IMR-90 (cell line): ENCODE measurements at regions not wholly inside any gene's neighbourhood (a gene's known extent, or its start where the extent isn't known, plus 50 kb on each side); places are given as distances from the start of the nearest gene placed in this dataset.

ENCODE experiments used
- ATAC-seq: fragments of 200-7000 bp; cut with Tn5 transposase; 2 replicates; pipeline ENCODE4 v1.9.1; 2020; ENCODE audit warnings: low read depth, mild to moderate bottlenecking, moderate library complexity
- BruUV-seq: library from RNA; stranded (reverse); fragments of 400-500 nt; replicated peaks from 2 replicates; lab custom pipeline; 2021; lab: Mats Ljungman, UMichigan
- CTCF ChIA-PET: fragments of 300-600 bp; formaldehyde crosslinking; extraction: SDS; loops from one replicate; lab custom pipeline; 2021; ENCODE audit warnings: antibody characterized with exemption; lab: Yijun Ruan, JAX
- POLR2A ChIA-PET: fragments of 300-600 bp; sonication (Branson Sonifier 250); formaldehyde crosslinking; loops from one replicate; lab custom pipeline; 2022; ENCODE audit warnings: antibody characterized with exemption; ENCODE audit not compliant: unreplicated experiment; lab: Charles Lee
- DNase-seq: peaks from one replicate; pipeline ENCODE4 v3.0.0; 2013
- H2AFZ ChIP-seq: replicated peaks from 2 replicates; pipeline ENCODE3; 2013; ENCODE audit warnings: low read length, mild to moderate bottlenecking; ENCODE audit not compliant: poor library complexity
- H2AK5ac ChIP-seq: 2 replicates; pipeline ENCODE4 v1.6.1; 2013; ENCODE audit warnings: low read depth, low read length, inconsistent platforms
- H2AK9ac ChIP-seq: replicated peaks from 2 replicates; pipeline ENCODE3; 2013; ENCODE audit warnings: mild to moderate bottlenecking, low read depth, low read length, moderate library complexity; ENCODE audit not compliant: poor library complexity
- H2BK120ac ChIP-seq: 2 replicates; pipeline ENCODE4 v1.6.1; 2013; ENCODE audit warnings: low read depth, low read length, inconsistent platforms
- H2BK15ac ChIP-seq: 3 replicates; pipeline ENCODE4 v1.6.1; 2013; ENCODE audit warnings: low read depth, low read length, inconsistent platforms
- H2BK20ac ChIP-seq: 2 replicates; pipeline ENCODE4 v1.6.1; 2013; ENCODE audit warnings: low read depth, mild to moderate bottlenecking, inconsistent platforms, low read length, moderate library complexity
- H2BK5ac ChIP-seq: 2 replicates; pipeline ENCODE4 v1.6.1; 2013; ENCODE audit warnings: mild to moderate bottlenecking, low read depth, low read length, inconsistent platforms; ENCODE audit not compliant: poor library complexity, severe bottlenecking
- H3K14ac ChIP-seq: replicated peaks from 2 replicates; pipeline ENCODE4 v1.6.1; 2013; ENCODE audit warnings: low read depth, low read length, inconsistent platforms
- H3K18ac ChIP-seq: 2 replicates; pipeline ENCODE4 v1.6.1; 2013; ENCODE audit warnings: low read depth, low read length, control low read depth
- H3K23ac ChIP-seq: 2 replicates; pipeline ENCODE4 v1.6.1; 2013; ENCODE audit warnings: low read depth, low read length, inconsistent platforms
- H3K27ac ChIP-seq: 2 replicates; pipeline ENCODE4 v1.5.1; 2013; ENCODE audit warnings: mild to moderate bottlenecking, control low read depth, low read length; ENCODE audit not compliant: insufficient read depth
- H3K27me3 ChIP-seq: 2 replicates; pipeline ENCODE4 v1.6.1; 2013; ENCODE audit warnings: low read length; ENCODE audit not compliant: control insufficient read depth, insufficient read depth
- H3K36me3 ChIP-seq: 2 replicates; pipeline ENCODE4 v1.6.1; 2013; ENCODE audit warnings: low read length, mixed read lengths; ENCODE audit not compliant: control insufficient read depth, insufficient read depth
- H3K4ac ChIP-seq: 2 replicates; pipeline ENCODE4 v1.6.1; 2013; ENCODE audit warnings: low read depth, low read length, inconsistent platforms
- H3K4me1 ChIP-seq: 2 replicates; pipeline ENCODE4 v1.6.1; 2013; ENCODE audit warnings: low read length, mixed read lengths; ENCODE audit not compliant: control insufficient read depth, insufficient read depth
- H3K4me2 ChIP-seq: 2 replicates; pipeline ENCODE4 v1.6.1; 2013; ENCODE audit warnings: low read depth, mild to moderate bottlenecking, control low read depth, low read length, moderate library complexity
- H3K4me3 ChIP-seq: 2 replicates; pipeline ENCODE4 v1.5.1; 2013; ENCODE audit warnings: low read depth, mild to moderate bottlenecking, control low read depth, low read length, moderate library complexity; ENCODE audit not compliant: insufficient read depth
- H3K56ac ChIP-seq: 2 replicates; pipeline ENCODE4 v1.6.1; 2013; ENCODE audit warnings: low read length, inconsistent platforms; ENCODE audit not compliant: insufficient read depth; ENCODE audit errors: extremely low read depth
- H3K79me1 ChIP-seq, 2 experiments: 2 replicates each; pipeline ENCODE4 v1.6.1; 2013; ENCODE audit warnings: low read length in 2 of 2, inconsistent platforms in 1 of 2, low read depth in 1 of 2
- H3K9ac ChIP-seq: 2 replicates; pipeline ENCODE4 v1.6.1; 2013; ENCODE audit warnings: low read depth, low read length, control low read depth
- H3K9me1 ChIP-seq: 2 replicates; pipeline ENCODE4 v1.6.1; 2013; ENCODE audit warnings: low read length, inconsistent platforms; ENCODE audit not compliant: insufficient read depth
- H3K9me3 ChIP-seq: 2 replicates; pipeline ENCODE4 v1.6.1; 2013; ENCODE audit warnings: low read length; ENCODE audit not compliant: control insufficient read depth, insufficient read depth
- H4K20me1 ChIP-seq: 2 replicates; pipeline ENCODE4 v1.6.1; 2013; ENCODE audit warnings: low read length, inconsistent platforms; ENCODE audit not compliant: insufficient read depth
- H4K5ac ChIP-seq: 2 replicates; pipeline ENCODE4 v1.6.1; 2013; ENCODE audit warnings: mild to moderate bottlenecking, low read depth, low read length, control low read depth
- H4K8ac ChIP-seq, 2 experiments: 2 replicates each; pipeline ENCODE4 v1.6.1; 2013; ENCODE audit warnings: low read depth in 2 of 2, low read length in 2 of 2, control low read depth in 1 of 2, inconsistent platforms in 1 of 2
- H4K91ac ChIP-seq: 2 replicates; pipeline ENCODE4 v1.6.1; 2013; ENCODE audit warnings: low read depth, low read length, inconsistent platforms; ENCODE audit not compliant: insufficient read depth
- BHLHE40 ChIP-seq: fragments of 150-350 bp; IDR thresholded peaks from 2 replicates; pipeline ENCODE4 v1.6.1; 2016; ENCODE audit warnings: mild to moderate bottlenecking, low read depth, low read length
- CEBPB ChIP-seq: IDR thresholded peaks from 2 replicates; pipeline ENCODE4 v1.6.1; 2012; ENCODE audit warnings: low read depth, low read length, improper control_type of control experiment
- ELK1 ChIP-seq: fragments of 150-350 bp; IDR thresholded peaks from 2 replicates; pipeline ENCODE4 v1.6.1; 2016; ENCODE audit warnings: low read depth, mild to moderate bottlenecking, low read length, moderate library complexity, borderline replicate concordance
- MAFK ChIP-seq: IDR thresholded peaks from 2 replicates; pipeline ENCODE4 v1.6.1; 2012; ENCODE audit warnings: low read depth, low read length, improper control_type of control experiment
- MAZ ChIP-seq: IDR thresholded peaks from 2 replicates; pipeline ENCODE4 v1.6.1; 2012; ENCODE audit warnings: low read depth, mild to moderate bottlenecking, low read length, improper control_type of control experiment, moderate library complexity, borderline replicate concordance
- NFE2L2 ChIP-seq: fragments of 150-350 bp; IDR thresholded peaks from 2 replicates; pipeline ENCODE4 v1.6.1; 2016; ENCODE audit warnings: low read depth, mild to moderate bottlenecking, low read length
- RAD21 ChIP-seq: IDR thresholded peaks from 2 replicates; pipeline ENCODE4 v1.6.1; 2012; ENCODE audit warnings: low read length, improper control_type of control experiment
- RCOR1 ChIP-seq: IDR thresholded peaks from 2 replicates; pipeline ENCODE4 v1.6.1; 2012; ENCODE audit warnings: mild to moderate bottlenecking, low read length, improper control_type of control experiment; ENCODE audit not compliant: insufficient replicate concordance
- RFX5 ChIP-seq: IDR thresholded peaks from 2 replicates; pipeline ENCODE4 v1.8.0; 2012; ENCODE audit warnings: low read depth, mild to moderate bottlenecking, low read length, moderate library complexity
- SMC3 ChIP-seq: fragments of 150-350 bp; IDR thresholded peaks from 2 replicates; pipeline ENCODE4 v1.6.1; 2016; ENCODE audit warnings: low read depth, mild to moderate bottlenecking, antibody characterized with exemption, low read length, moderate library complexity
- WGBS, 2 experiments: methylation state at CpG; one replicate each; pipeline versions ENCODE4 v1.1.5 to v1.1.7; 2013; ENCODE audit warnings: missing lambda C conversion rate in 2 of 2; ENCODE audit not compliant: insufficient read length in 1 of 2; ENCODE audit errors: extremely low coverage in 2 of 2; 5-methylcytosine and 5-hydroxymethylcytosine counted together
- dilution Hi-C: fragments of 300-500 bp; cut with HindIII; formaldehyde crosslinking; loops from one replicate; pipeline ENCODE4 v1.14.3; 2018; ENCODE audit warnings: low sequenced_read_pairs; ENCODE audit not compliant: unreplicated experiment
- in situ Hi-C: fragments of 300-500 bp; cut with MboI; formaldehyde crosslinking; loops from 3 replicates; pipeline ENCODE4 v1.14.3; 2019; ENCODE audit warnings: low sequenced_read_pairs, inconsistent platforms, mixed read lengths
- intact Hi-C: fragments of 100-400 bp; cut with micrococcal nuclease; formaldehyde crosslinking; loops from 2 replicates; pipeline ENCODE4 v1.10.0; 2022
- TF ChIP-seq, protein P1 (sequence below): fragments of 150-350 bp; IDR thresholded peaks from 2 replicates; pipeline ENCODE4 v1.6.1; 2017; ENCODE audit warnings: mild to moderate bottlenecking, antibody characterized with exemption, low read length, low read depth

DNA sequence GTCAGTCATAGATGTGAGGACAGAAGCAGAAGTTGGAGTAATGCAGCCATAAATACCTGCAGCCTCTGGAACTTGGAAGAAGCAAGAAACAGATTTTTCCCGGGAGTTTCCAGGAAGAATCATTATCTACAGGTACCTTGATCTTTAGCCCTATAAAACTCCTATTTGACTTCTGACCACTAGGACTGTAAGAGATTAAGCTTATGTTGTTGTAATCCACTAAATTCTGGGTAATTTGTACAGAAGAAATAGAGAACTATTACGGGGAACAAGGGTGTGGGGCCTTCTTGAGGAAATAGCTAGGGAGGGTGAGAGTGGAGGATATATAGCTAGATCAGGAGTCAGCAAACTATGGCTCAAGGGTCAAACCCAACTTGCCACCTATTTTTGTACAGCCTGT is 353.2 kb downstream of the SLC4A3 start:
- Histone ChIP-seq H3K4ac (no peak overlapping the region), H3K18ac (no peak overlapping the region), H2BK15ac (no peak overlapping the region), H4K91ac (no peak overlapping the region), H3K4me2 (no peak overlapping the region), H2BK120ac (no peak overlapping the region), H2BK20ac (no peak overlapping the region), H3K9me3 (peaks cover 2% of the 10 kb centered on the region; the same call in 1 of the 2 replicates), H3K27ac (no peak overlapping the region), H3K79me1 (no peaks in the 10 kb centered on the region), H2AK5ac (no peak overlapping the region), H2AK9ac (no peak overlapping the region), H3K23ac (no peak overlapping the region), H2AFZ (no peak overlapping the region), H3K56ac (no peak overlapping the region), H3K4me1 (no peaks in the 10 kb centered on the region), H4K5ac (no peak overlapping the region), H4K20me1 (no peaks in the 10 kb centered on the region), H4K8ac (no peak overlapping the region), H3K9me1 (no peaks in the 10 kb centered on the region), H3K27me3 (no peaks in the 10 kb centered on the region), H2BK5ac (no peak overlapping the region), H3K4me3 (no peak overlapping the region), H3K14ac (no peak overlapping the region), H3K36me3 (no peaks in the 10 kb centered on the region), H3K9ac (no peak overlapping the region)
- TF ChIP-seq ELK1 = no peak
- no peak for TF ChIP-seq RFX5
- TF ChIP-seq MAFK = no peak
- no peak for TF ChIP-seq CEBPB
- TF ChIP-seq NFE2L2 = no peak
- TF ChIP-seq RCOR1 = no peak
- no peak for TF ChIP-seq MAZ
- TF ChIP-seq BHLHE40 = no peak
- no peak for TF ChIP-seq RAD21
- TF ChIP-seq, protein P1, sequence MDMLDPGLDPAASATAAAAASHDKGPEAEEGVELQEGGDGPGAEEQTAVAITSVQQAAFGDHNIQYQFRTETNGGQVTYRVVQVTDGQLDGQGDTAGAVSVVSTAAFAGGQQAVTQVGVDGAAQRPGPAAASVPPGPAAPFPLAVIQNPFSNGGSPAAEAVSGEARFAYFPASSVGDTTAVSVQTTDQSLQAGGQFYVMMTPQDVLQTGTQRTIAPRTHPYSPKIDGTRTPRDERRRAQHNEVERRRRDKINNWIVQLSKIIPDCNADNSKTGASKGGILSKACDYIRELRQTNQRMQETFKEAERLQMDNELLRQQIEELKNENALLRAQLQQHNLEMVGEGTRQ = no peak
- TF ChIP-seq SMC3 = no peak
- POLR2A ChIA-PET = no interaction called here
- WGBS, 2 experiments = 80% methylated on average over 1 of the region's 2 CpGs; no CpG with 5 or more reads in 1 of the 2 experiments
- BruUV-seq = no TSS peak
- in situ Hi-C loops (no loop called here), intact Hi-C loops (no loop called here), dilution Hi-C loops (no loop called here)
- ATAC-seq (no peak), DNase-seq (no peak)
- CTCF ChIA-PET = no interaction called here
